KMS-11 (cell line): ENCODE measurements at regions not wholly inside any gene's neighbourhood (a gene's known extent, or its start where the extent isn't known, plus 50 kb on each side); places are given as distances from the start of the nearest gene placed in this dataset.

Experiments
- H2AFZ ChIP-seq: fragments of 200-600 bp; sonication (generic); 2 replicates; pipeline ENCODE4 v1.6.1; 2016; ENCODE audit warnings: antibody characterized with exemption, mixed run types, low read depth
- H3K27ac ChIP-seq: fragments of 200-600 bp; sonication (generic); 2 replicates; pipeline ENCODE4 v1.6.1; 2016; ENCODE audit warnings: mild to moderate bottlenecking, mixed run types
- H3K27me3 ChIP-seq: fragments of 200-600 bp; sonication (generic); 2 replicates; pipeline ENCODE4 v1.6.1; 2017; ENCODE audit warnings: mild to moderate bottlenecking, low read depth, mixed run types, moderate library complexity; ENCODE audit not compliant: insufficient read depth
- H3K36me3 ChIP-seq: fragments of 200-600 bp; sonication (generic); 2 replicates; pipeline ENCODE4 v1.6.1; 2017; ENCODE audit warnings: mild to moderate bottlenecking, mixed run types; ENCODE audit not compliant: insufficient read depth
- H3K4me1 ChIP-seq: fragments of 200-600 bp; sonication (generic); 2 replicates; pipeline ENCODE4 v1.6.1; 2016; ENCODE audit warnings: mild to moderate bottlenecking, low read depth, mixed run types; ENCODE audit not compliant: poor library complexity, severe bottlenecking
- H3K4me2 ChIP-seq: fragments of 200-600 bp; sonication (generic); 2 replicates; pipeline ENCODE4 v1.7.0; 2016; ENCODE audit warnings: mild to moderate bottlenecking, mixed run types
- H3K4me3 ChIP-seq: fragments of 200-600 bp; sonication (generic); IDR thresholded peaks from 2 replicates; pipeline ENCODE4 v1.6.1; 2017; ENCODE audit warnings: low read depth, low read length, mixed read lengths; ENCODE audit not compliant: insufficient read depth
- H3K79me2 ChIP-seq: fragments of 200-600 bp; sonication (generic); 2 replicates; pipeline ENCODE4 v1.6.1; 2016; ENCODE audit warnings: low read depth, mixed run types; ENCODE audit not compliant: insufficient read depth
- H3K9ac ChIP-seq: fragments of 200-600 bp; sonication (generic); 2 replicates; pipeline ENCODE4 v1.6.1; 2016; ENCODE audit warnings: mild to moderate bottlenecking, mixed run types
- H4K20me1 ChIP-seq: fragments of 200-600 bp; sonication (generic); 2 replicates; pipeline ENCODE4 v1.6.1; 2016; ENCODE audit warnings: mild to moderate bottlenecking, mixed run types; ENCODE audit not compliant: insufficient read depth
- CTCF ChIP-seq: fragments of 200-600 bp; sonication (generic); conservative IDR thresholded peaks from 2 replicates; pipeline ENCODE4 v1.6.1; 2017; ENCODE audit warnings: low read depth, mild to moderate bottlenecking, antibody characterized with exemption, low read length, moderate library complexity, mixed read lengths

GRCh38 chr12:127158385-127159061 lies 1108.4 kb upstream of the TMEM132C start:
- no peak overlapping the region for H3K27ac ChIP-seq

GRCh38 chr12:127161466-127161865 lies 1105.5 kb upstream of the TMEM132C start:
- H2AFZ ChIP-seq: no peak overlapping the region
- H3K9ac ChIP-seq: no peak overlapping the region
- no peak overlapping the region for H3K4me2 ChIP-seq
- TF ChIP-seq CTCF: no peak
- H3K4me1 ChIP-seq: no peaks in the 10 kb centered on the region
- H3K4me3 ChIP-seq: no peak overlapping the region
- H3K27ac ChIP-seq: no peak overlapping the region
- no peaks in the 10 kb centered on the region for H4K20me1 ChIP-seq
- no peaks in the 10 kb centered on the region for H3K36me3 ChIP-seq
- H3K27me3 ChIP-seq: no peaks in the 10 kb centered on the region
- no peaks in the 10 kb centered on the region for H3K79me2 ChIP-seq

More at GRCh38 chr12:127158385-127159061, 1108.4 kb upstream of the TMEM132C start:
- H3K9ac ChIP-seq: no peak overlapping the region
- no peaks in the 10 kb centered on the region for H3K4me1 ChIP-seq
- no peak for TF ChIP-seq CTCF
- no peak overlapping the region for H3K4me2 ChIP-seq
- no peak overlapping the region for H2AFZ ChIP-seq
- no peak overlapping the region for H3K4me3 ChIP-seq
- H3K27me3 ChIP-seq: no peaks in the 10 kb centered on the region
- H3K36me3 ChIP-seq: no peaks in the 10 kb centered on the region
- H4K20me1 ChIP-seq: no peaks in the 10 kb centered on the region
- H3K79me2 ChIP-seq: no peaks in the 10 kb centered on the region

- H3K79me2 ChIP-seq: no peaks in the 10 kb centered on the region
- no peak overlapping the region for H3K9ac ChIP-seq
- no peak overlapping the region for H3K4me2 ChIP-seq
- H3K36me3 ChIP-seq: no peaks in the 10 kb centered on the region
- no peak overlapping the region for H3K27ac ChIP-seq
- no peaks in the 10 kb centered on the region for H3K4me1 ChIP-seq
- H2AFZ ChIP-seq: no peak overlapping the region
- H3K27me3 ChIP-seq: no peaks in the 10 kb centered on the region
- H3K4me3 ChIP-seq: no peak overlapping the region
- TF ChIP-seq CTCF: no peak
- H4K20me1 ChIP-seq: no peaks in the 10 kb centered on the region
Measured at GRCh38 chr12:127162307-127162706, 1104.7 kb upstream of the TMEM132C start.

GRCh38 chr12:127162902-127163301 lies 1104.1 kb upstream of the TMEM132C start:
- H3K4me3 ChIP-seq: no peak overlapping the region
- no peak overlapping the region for H2AFZ ChIP-seq
- no peaks in the 10 kb centered on the region for H3K79me2 ChIP-seq
- no peak overlapping the region for H3K9ac ChIP-seq
- no peaks in the 10 kb centered on the region for H4K20me1 ChIP-seq
- H3K36me3 ChIP-seq: no peaks in the 10 kb centered on the region
- H3K27ac ChIP-seq: no peak overlapping the region
- H3K4me2 ChIP-seq: no peak overlapping the region
- H3K27me3 ChIP-seq: no peaks in the 10 kb centered on the region
- TF ChIP-seq CTCF: no peak
- H3K4me1 ChIP-seq: no peaks in the 10 kb centered on the region
